ENCODE measurements at regions not wholly inside any gene's neighbourhood (a gene's known extent, or its start where the extent isn't known, plus 50 kb on each side); places are given as distances from the start of the nearest gene placed in this dataset.

DNA sequence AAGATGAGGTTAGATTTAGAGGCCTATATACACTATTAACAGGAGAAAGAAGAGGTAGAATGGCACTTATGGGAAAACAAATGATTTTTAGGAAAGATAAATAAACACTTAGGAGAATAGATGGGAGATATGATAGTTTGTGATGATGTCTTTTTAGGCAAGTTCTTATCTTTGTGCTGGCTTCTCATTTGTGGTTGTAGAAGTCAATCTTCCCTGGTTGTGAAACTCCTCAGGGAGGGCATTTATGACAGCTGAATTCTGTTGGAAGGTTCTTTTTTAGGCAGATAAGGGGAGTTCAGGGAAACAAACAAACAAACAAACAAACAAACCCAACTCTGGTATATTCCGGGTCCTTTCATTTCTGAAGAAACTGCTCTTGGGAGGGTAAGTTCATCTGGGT is 311.8 kb downstream of the AEBP2 start:
- intact Hi-C loops (cut with micrococcal nuclease), result no loop called here
- no peaks in the 10 kb centered on the region for H3K9me2 ChIP-seq (ENCODE audit: insufficient read depth)
- H3K4me2 ChIP-seq (ENCODE audit: low read length), result no peak overlapping the region
- BruUV-seq (replicated peaks), result no TSS peak
- TF ChIP-seq EZH2phosphoT487 (IDR thresholded peaks at IDR 0.05; ENCODE audit: borderline replicate concordance), result no peak
- TF ChIP-seq POLR2A (IDR thresholded peaks at IDR 0.05; ENCODE audit: borderline replicate concordance, extremely low read depth, insufficient read depth, insufficient read length), result no peak
- no peak for TF ChIP-seq POLR2AphosphoS5 (IDR thresholded peaks at IDR 0.05; ENCODE audit: low read depth, low read length)
- no peak for TF ChIP-seq EGR1 (IDR thresholded peaks at IDR 0.05; ENCODE audit: low read depth)
- no peak for TF ChIP-seq CBX3 (IDR thresholded peaks at IDR 0.05; ENCODE audit: low read depth)
- no peak for TF ChIP-seq JUND (IDR thresholded peaks at IDR 0.05)
- no peak for TF ChIP-seq FOSL1 (IDR thresholded peaks at IDR 0.05; ENCODE audit: low read depth)
- no peak for TF ChIP-seq SRF (IDR thresholded peaks at IDR 0.05; ENCODE audit: low read depth)
- no peak for TF ChIP-seq ZFX (IDR thresholded peaks at IDR 0.05)
- TF ChIP-seq ZNF274 (IDR thresholded peaks at IDR 0.05; ENCODE audit: low read depth, low read length), result no peak
- TF ChIP-seq, protein P1, sequence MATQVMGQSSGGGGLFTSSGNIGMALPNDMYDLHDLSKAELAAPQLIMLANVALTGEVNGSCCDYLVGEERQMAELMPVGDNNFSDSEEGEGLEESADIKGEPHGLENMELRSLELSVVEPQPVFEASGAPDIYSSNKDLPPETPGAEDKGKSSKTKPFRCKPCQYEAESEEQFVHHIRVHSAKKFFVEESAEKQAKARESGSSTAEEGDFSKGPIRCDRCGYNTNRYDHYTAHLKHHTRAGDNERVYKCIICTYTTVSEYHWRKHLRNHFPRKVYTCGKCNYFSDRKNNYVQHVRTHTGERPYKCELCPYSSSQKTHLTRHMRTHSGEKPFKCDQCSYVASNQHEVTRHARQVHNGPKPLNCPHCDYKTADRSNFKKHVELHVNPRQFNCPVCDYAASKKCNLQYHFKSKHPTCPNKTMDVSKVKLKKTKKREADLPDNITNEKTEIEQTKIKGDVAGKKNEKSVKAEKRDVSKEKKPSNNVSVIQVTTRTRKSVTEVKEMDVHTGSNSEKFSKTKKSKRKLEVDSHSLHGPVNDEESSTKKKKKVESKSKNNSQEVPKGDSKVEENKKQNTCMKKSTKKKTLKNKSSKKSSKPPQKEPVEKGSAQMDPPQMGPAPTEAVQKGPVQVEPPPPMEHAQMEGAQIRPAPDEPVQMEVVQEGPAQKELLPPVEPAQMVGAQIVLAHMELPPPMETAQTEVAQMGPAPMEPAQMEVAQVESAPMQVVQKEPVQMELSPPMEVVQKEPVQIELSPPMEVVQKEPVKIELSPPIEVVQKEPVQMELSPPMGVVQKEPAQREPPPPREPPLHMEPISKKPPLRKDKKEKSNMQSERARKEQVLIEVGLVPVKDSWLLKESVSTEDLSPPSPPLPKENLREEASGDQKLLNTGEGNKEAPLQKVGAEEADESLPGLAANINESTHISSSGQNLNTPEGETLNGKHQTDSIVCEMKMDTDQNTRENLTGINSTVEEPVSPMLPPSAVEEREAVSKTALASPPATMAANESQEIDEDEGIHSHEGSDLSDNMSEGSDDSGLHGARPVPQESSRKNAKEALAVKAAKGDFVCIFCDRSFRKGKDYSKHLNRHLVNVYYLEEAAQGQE (IDR thresholded peaks at IDR 0.05; ENCODE audit: low read depth), result no peak
- TF ChIP-seq CEBPB (IDR thresholded peaks at IDR 0.05; ENCODE audit: low read depth), result no peak
- TF ChIP-seq YY1 (IDR thresholded peaks at IDR 0.05; ENCODE audit: extremely low read depth, insufficient replicate concordance, low read depth, low read length), result no peak
- no peak for TF ChIP-seq EZH2 (IDR thresholded peaks at IDR 0.05)
- TF ChIP-seq RAD21 (IDR thresholded peaks at IDR 0.05; ENCODE audit: low read depth), result no peak
- TF ChIP-seq TCF7L2 (IDR thresholded peaks at IDR 0.05; ENCODE audit: borderline replicate concordance, extremely low read depth, insufficient read depth, insufficient read length), result no peak
- ATAC-seq (no peak), DNase-seq (ENCODE audit: low read depth, low spot score) (no peak)
- CTCF ChIA-PET, result no interaction called here
- H3K4me1 ChIP-seq (ENCODE audit: control insufficient read depth in 1 of 2, insufficient read depth in 2 of 2, low read length in 2 of 2), result no peaks in the 10 kb centered on the region
- no peaks in the 10 kb centered on the region for H3K36me3 ChIP-seq (ENCODE audit: control insufficient read depth in 1 of 2, insufficient read depth in 2 of 2, low read length in 2 of 2)
- H3K9me3 ChIP-seq (ENCODE audit: control insufficient read depth in 1 of 2, insufficient read depth in 1 of 2, low read depth in 1 of 2, low read length in 2 of 2), result peaks cover 0 to 5% of the 10 kb centered on the region in 2 experiments; a peak in 1 of 4 replicates
- H3K27ac ChIP-seq (ENCODE audit: low read depth, low read length), result no peak overlapping the region
- RAD21 ChIA-PET (ENCODE audit: low non-redundant PET in 1 of 2, low total read pairs in 2 of 2, uncharacterized antibody in 2 of 2, unreplicated experiment in 2 of 2), result no interaction called here
- no peaks in the 10 kb centered on the region for H3K27me3 ChIP-seq (ENCODE audit: insufficient read depth, low read length)
- no peak overlapping the region for H3K4me3 ChIP-seq (replicated peaks in 1 of 2; ENCODE audit: low read depth in 1 of 2, low read length in 2 of 2)
- POLR2A ChIA-PET, result no interaction called here
- no peak overlapping the region for H2AFZ ChIP-seq (ENCODE audit: low read depth, low read length, poor library complexity, severe bottlenecking)
- no peaks in the 10 kb centered on the region for H3K79me2 ChIP-seq (ENCODE audit: insufficient read depth, low read length)
- no peaks in the 10 kb centered on the region for H4K20me1 ChIP-seq (ENCODE audit: insufficient read depth)
- H3K9ac ChIP-seq (ENCODE audit: low read length), result no peak overlapping the region
